H9 (cell line): ENCODE measurements at regions not wholly inside any gene's neighbourhood (a gene's known extent, or its start where the extent isn't known, plus 50 kb on each side); places are given as distances from the start of the nearest gene placed in this dataset.

Source experiments
- DNase-seq: peaks from one replicate; pipeline ENCODE4 v3.0.0-alpha.2; 2017
- H2AFZ ChIP-seq: one replicate; pipeline ENCODE4 v1.6.1; 2013; ENCODE audit warnings: mild to moderate bottlenecking, low read length, control low read depth, moderate library complexity
- H2AK5ac ChIP-seq: 2 replicates; pipeline ENCODE4 v1.6.1; 2013; ENCODE audit warnings: low read length, control low read depth, mixed read lengths; ENCODE audit not compliant: insufficient read length
- H2BK120ac ChIP-seq: one replicate; pipeline ENCODE4 v1.6.1; 2013; ENCODE audit warnings: low read depth, mild to moderate bottlenecking, low read length, control low read depth, inconsistent platforms; ENCODE audit not compliant: poor library complexity, severe bottlenecking
- H2BK12ac ChIP-seq: 2 replicates; pipeline ENCODE4 v1.6.1; 2013; ENCODE audit warnings: low read length, control low read depth, mixed read lengths, low read depth; ENCODE audit not compliant: insufficient read length
- H2BK15ac ChIP-seq: 2 replicates; pipeline ENCODE4 v1.6.1; 2013; ENCODE audit warnings: low read depth, low read length, control low read depth
- H2BK20ac ChIP-seq: one replicate; pipeline ENCODE4 v1.6.1; 2013; ENCODE audit warnings: low read depth, mild to moderate bottlenecking, low read length, control low read depth, inconsistent platforms; ENCODE audit not compliant: poor library complexity, severe bottlenecking
- H2BK5ac ChIP-seq: 2 replicates; pipeline ENCODE4 v1.6.1; 2013; ENCODE audit warnings: low read length, control low read depth, mixed read lengths; ENCODE audit not compliant: insufficient read length
- H3K14ac ChIP-seq: 2 replicates; pipeline ENCODE4 v1.6.1; 2013; ENCODE audit warnings: low read length, control low read depth; ENCODE audit not compliant: insufficient read depth
- H3K18ac ChIP-seq: 2 replicates; pipeline ENCODE4 v1.6.1; 2013; ENCODE audit warnings: low read depth, mild to moderate bottlenecking, mixed read lengths, low read length, control low read depth; ENCODE audit not compliant: insufficient read length
- H3K23ac ChIP-seq: 2 replicates; pipeline ENCODE4 v1.6.1; 2013; ENCODE audit warnings: low read length, control low read depth, mixed read lengths, low read depth; ENCODE audit not compliant: insufficient read length
- H3K23me2 ChIP-seq: 2 replicates; pipeline ENCODE4 v1.6.1; 2013; ENCODE audit warnings: low read depth, mild to moderate bottlenecking, mixed read lengths, low read length, control low read depth; ENCODE audit not compliant: insufficient read length, poor library complexity, severe bottlenecking
- H3K27ac ChIP-seq: 2 replicates; pipeline ENCODE4 v1.5.1; 2013; ENCODE audit warnings: low read length, control low read depth, mixed read lengths, low read depth; ENCODE audit not compliant: insufficient read length
- H3K27me3 ChIP-seq: 2 replicates; pipeline ENCODE4 v1.6.1; 2013; ENCODE audit warnings: low read length, control low read depth, inconsistent platforms; ENCODE audit not compliant: insufficient read depth
- H3K4ac ChIP-seq: 2 replicates; pipeline ENCODE4 v1.6.1; 2013; ENCODE audit warnings: low read depth, mild to moderate bottlenecking, control low read depth, inconsistent platforms, low read length, moderate library complexity
- H3K4me1 ChIP-seq: 2 replicates; pipeline ENCODE4 v1.6.1; 2013; ENCODE audit warnings: low read length, control low read depth, inconsistent platforms; ENCODE audit not compliant: insufficient read depth
- H3K4me2 ChIP-seq: 2 replicates; pipeline ENCODE4 v1.6.1; 2013; ENCODE audit warnings: low read length, control low read depth, mixed read lengths; ENCODE audit not compliant: insufficient read length, insufficient read depth
- H3K56ac ChIP-seq: 2 replicates; pipeline ENCODE4 v1.6.1; 2013; ENCODE audit warnings: low read depth, mild to moderate bottlenecking, mixed read lengths, low read length, control low read depth; ENCODE audit not compliant: insufficient read length
- H3K79me1 ChIP-seq: 2 replicates; pipeline ENCODE4 v1.6.1; 2013; ENCODE audit warnings: low read depth, mild to moderate bottlenecking, moderate library complexity, low read length, control low read depth, inconsistent platforms; ENCODE audit not compliant: insufficient read depth, poor library complexity, severe bottlenecking
- H3K79me2 ChIP-seq: 2 replicates; pipeline ENCODE4 v1.6.1; 2013; ENCODE audit warnings: low read length, control low read depth, inconsistent platforms; ENCODE audit not compliant: insufficient read depth
- H3K9ac ChIP-seq: 2 replicates; pipeline ENCODE4 v1.6.1; 2013; ENCODE audit warnings: low read length, control low read depth, mixed read lengths; ENCODE audit not compliant: insufficient read length; ENCODE audit errors: extremely low read depth
- H3K9me3 ChIP-seq: one replicate; pipeline ENCODE4 v1.6.1; 2013; ENCODE audit warnings: low read depth, low read length, inconsistent platforms; ENCODE audit not compliant: control insufficient read depth
- H3T11ph ChIP-seq: one replicate; pipeline ENCODE4 v1.6.1; 2013; ENCODE audit warnings: mild to moderate bottlenecking, low read length, control low read depth, inconsistent platforms
- H4K20me1 ChIP-seq: one replicate; pipeline ENCODE4 v1.6.1; 2013; ENCODE audit not compliant: control insufficient read depth, insufficient read length, insufficient read depth
- H4K5ac ChIP-seq: 2 replicates; pipeline ENCODE4 v1.6.1; 2013; ENCODE audit warnings: low read depth, mild to moderate bottlenecking, mixed read lengths, low read length, control low read depth; ENCODE audit not compliant: insufficient read length
- H4K8ac ChIP-seq: replicated peaks from 2 replicates; pipeline ENCODE4 v1.6.1; 2013; ENCODE audit warnings: low read length, control low read depth, mixed read lengths, low read depth; ENCODE audit not compliant: insufficient read length
- H4K91ac ChIP-seq: 2 replicates; pipeline ENCODE4 v1.6.1; 2013; ENCODE audit warnings: low read depth, mild to moderate bottlenecking, moderate library complexity, mixed read lengths, low read length, control low read depth; ENCODE audit not compliant: insufficient read length
- H3K27ac Mint-ChIP-seq, 3 experiments: 2 replicates in 2 of 3; 3 replicates in 1 of 3; pipeline ENCODE4 v1.8.0; 2020 to 2021; ENCODE audit warnings: mixed read lengths in 3 of 3, mild to moderate bottlenecking in 1 of 3, moderate library complexity in 1 of 3
- H3K27me3 Mint-ChIP-seq: 2 replicates; pipeline ENCODE4 v1.8.0; 2021; ENCODE audit warnings: low read depth, mild to moderate bottlenecking, moderate library complexity, mixed read lengths
- H3K36me3 Mint-ChIP-seq, 3 experiments: 2 replicates in 2 of 3; 3 replicates in 1 of 3; pipeline ENCODE4 v1.8.0; 2020 to 2021; ENCODE audit warnings: low read depth in 3 of 3, mixed read lengths in 3 of 3; ENCODE audit not compliant: insufficient read depth in 1 of 3
- H3K4me1 Mint-ChIP-seq, 2 experiments: 2 replicates each; pipeline ENCODE4 v1.8.0; 2020; ENCODE audit warnings: mixed read lengths in 2 of 2
- H3K4me3 Mint-ChIP-seq, 2 experiments: 2 replicates in 1 of 2; 3 replicates in 1 of 2; pipeline ENCODE4 v1.8.0; 2020 to 2021; ENCODE audit warnings: mild to moderate bottlenecking in 2 of 2, mixed read lengths in 2 of 2, moderate library complexity in 1 of 2
- H3K9me3 Mint-ChIP-seq, 2 experiments: 2 replicates in 1 of 2; 3 replicates in 1 of 2; pipeline ENCODE4 v1.8.0; 2020; ENCODE audit warnings: mild to moderate bottlenecking in 2 of 2, mixed read lengths in 2 of 2, moderate library complexity in 1 of 2
- whole genome bisulfite sequencing: extraction: QIAGEN DNeasy Blood & Tissue Kit; methylation state at CpG from one replicate; pipeline ENCODE4 v1.1.7; 2013; ENCODE audit warnings: missing lambda C conversion rate, low lambda C conversion rate, mixed read lengths; ENCODE audit not compliant: insufficient read length; ENCODE audit errors: extremely low coverage; 5-methylcytosine and 5-hydroxymethylcytosine counted together
- TF ChIP-seq, protein P1 (sequence below): fragments of 200-600 bp; sonication (generic); conservative IDR thresholded peaks from 3 replicates; pipeline ENCODE4 v1.8.0; 2021; ENCODE audit warnings: antibody characterized with exemption, mild to moderate bottlenecking

DNA sequence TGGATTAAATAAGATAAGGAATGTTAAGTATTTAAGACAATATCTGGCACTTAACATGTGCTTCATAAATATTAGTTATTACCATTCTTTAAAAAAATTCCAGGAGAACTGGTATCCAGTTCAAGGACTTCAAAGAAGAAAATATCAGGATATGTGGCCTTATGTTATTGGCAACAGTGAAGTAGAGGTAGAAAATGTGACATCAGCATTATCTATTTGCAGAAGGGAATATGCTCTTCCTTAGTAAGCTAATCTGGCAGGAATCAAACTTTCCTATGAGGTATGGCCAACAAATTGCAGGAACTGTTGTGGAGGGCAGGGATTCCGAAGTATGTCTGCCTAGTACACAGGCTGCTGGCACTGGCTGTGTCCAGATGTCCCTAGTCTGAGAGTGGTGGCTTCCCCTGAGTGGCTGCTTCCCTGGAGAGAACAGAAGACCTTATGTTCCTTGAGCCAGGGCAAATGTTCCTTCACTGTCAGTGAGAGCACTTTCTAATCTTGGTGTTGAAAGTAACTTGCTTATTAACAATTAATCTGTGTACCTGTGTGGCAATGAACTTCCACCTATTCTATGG lies 351.7 kb upstream of the THRB start:
- WGBS: no CpG with 5 or more reads among the region's 1 CpG
- Histone ChIP-seq H3K23ac (no peak overlapping the region), H4K20me1 (no peaks in the 10 kb centered on the region), H3K14ac (no peak overlapping the region), H3K79me1 (no peaks in the 10 kb centered on the region), H4K91ac (no peak overlapping the region), H3K27ac (no peak overlapping the region), H3K27me3 (no peaks in the 10 kb centered on the region; the same call in 1 of the 2 replicates), H2BK120ac (no peak overlapping the region), H3T11ph (no peak overlapping the region), H3K4me1 (peaks cover 3% of the 10 kb centered on the region; the same call in 1 of the 2 replicates), H3K18ac (no peak overlapping the region), H3K56ac (no peak overlapping the region), H2AFZ (no peak overlapping the region), H2BK15ac (no peak overlapping the region), H2BK5ac (no peak overlapping the region), H3K9ac (no peak overlapping the region), H3K79me2 (no peaks in the 10 kb centered on the region), H2AK5ac (no peak overlapping the region), H3K4me2 (no peak overlapping the region), H2BK12ac (no peak overlapping the region), H3K9me3 (no peaks in the 10 kb centered on the region), H4K8ac (no peak overlapping the region), H3K23me2 (no peaks in the 10 kb centered on the region), H4K5ac (no peak overlapping the region), H3K4ac (no peak overlapping the region), H2BK20ac (no peak overlapping the region)
- Mint-ChIP-seq H3K36me3 (no peaks in the 10 kb centered on the region), H3K4me1 (peaks cover 14 to 28% of the 10 kb centered on the region in 2 experiments), H3K27ac (no peak overlapping the region), H3K4me3 (no peak overlapping the region), H3K9me3 (no peaks in the 10 kb centered on the region), H3K27me3 (no peaks in the 10 kb centered on the region)
- TF ChIP-seq, protein P1, sequence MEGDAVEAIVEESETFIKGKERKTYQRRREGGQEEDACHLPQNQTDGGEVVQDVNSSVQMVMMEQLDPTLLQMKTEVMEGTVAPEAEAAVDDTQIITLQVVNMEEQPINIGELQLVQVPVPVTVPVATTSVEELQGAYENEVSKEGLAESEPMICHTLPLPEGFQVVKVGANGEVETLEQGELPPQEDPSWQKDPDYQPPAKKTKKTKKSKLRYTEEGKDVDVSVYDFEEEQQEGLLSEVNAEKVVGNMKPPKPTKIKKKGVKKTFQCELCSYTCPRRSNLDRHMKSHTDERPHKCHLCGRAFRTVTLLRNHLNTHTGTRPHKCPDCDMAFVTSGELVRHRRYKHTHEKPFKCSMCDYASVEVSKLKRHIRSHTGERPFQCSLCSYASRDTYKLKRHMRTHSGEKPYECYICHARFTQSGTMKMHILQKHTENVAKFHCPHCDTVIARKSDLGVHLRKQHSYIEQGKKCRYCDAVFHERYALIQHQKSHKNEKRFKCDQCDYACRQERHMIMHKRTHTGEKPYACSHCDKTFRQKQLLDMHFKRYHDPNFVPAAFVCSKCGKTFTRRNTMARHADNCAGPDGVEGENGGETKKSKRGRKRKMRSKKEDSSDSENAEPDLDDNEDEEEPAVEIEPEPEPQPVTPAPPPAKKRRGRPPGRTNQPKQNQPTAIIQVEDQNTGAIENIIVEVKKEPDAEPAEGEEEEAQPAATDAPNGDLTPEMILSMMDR: no peak
- DNase-seq: no peak
